SJCRH30 (cell line): ENCODE measurements at regions not wholly inside any gene's neighbourhood (a gene's known extent, or its start where the extent isn't known, plus 50 kb on each side); places are given as distances from the start of the nearest gene placed in this dataset.

Experiments
- DNase-seq, 2 experiments: peaks; one replicate each; pipeline ENCODE4 v3.0.0-alpha.2; 2015 to 2020
- H3K27ac ChIP-seq: fragments of 250-450 bp; sonication (Bioruptor Pico); 2 replicates; pipeline ENCODE4 v1.5.1; 2020; ENCODE audit warnings: mild to moderate bottlenecking, moderate library complexity
- H3K27me3 ChIP-seq: fragments of 250-450 bp; sonication (Bioruptor Pico); 2 replicates; pipeline ENCODE4 v1.5.1; 2020; ENCODE audit warnings: mild to moderate bottlenecking, moderate library complexity
- H3K36me3 ChIP-seq: fragments of 250-450 bp; sonication (Bioruptor Pico); 2 replicates; pipeline ENCODE4 v1.5.1; 2020; ENCODE audit warnings: mild to moderate bottlenecking, moderate library complexity
- H3K4me1 ChIP-seq: fragments of 250-450 bp; sonication (Bioruptor Pico); 2 replicates; pipeline ENCODE4 v1.5.1; 2020; ENCODE audit warnings: mild to moderate bottlenecking, moderate library complexity
- H3K4me3 ChIP-seq: fragments of 250-450 bp; sonication (Bioruptor Pico); 2 replicates; pipeline ENCODE4 v1.5.1; 2020; ENCODE audit warnings: mild to moderate bottlenecking, moderate library complexity
- H3K9me3 ChIP-seq: fragments of 250-450 bp; sonication (Bioruptor Pico); replicated peaks from 2 replicates; pipeline ENCODE4 v1.5.1; 2020; ENCODE audit warnings: mild to moderate bottlenecking, moderate library complexity

- Histone ChIP-seq H3K9me3 (no peaks in the 10 kb centered on the region), H3K36me3 (no peaks in the 10 kb centered on the region), H3K27ac (no peak overlapping the region), H3K4me3 (no peak overlapping the region), H3K27me3 (no peaks in the 10 kb centered on the region), H3K4me1 (no peaks in the 10 kb centered on the region)
- no peak for DNase-seq
Measured at GRCh38 chr4:180790471-180790870, 1452.7 kb upstream of the TENM3 start.

- Histone ChIP-seq H3K4me3 (no peak overlapping the region), H3K27ac (no peak overlapping the region), H3K9me3 (no peaks in the 10 kb centered on the region), H3K4me1 (no peaks in the 10 kb centered on the region), H3K27me3 (no peaks in the 10 kb centered on the region), H3K36me3 (no peaks in the 10 kb centered on the region)
- DNase-seq: no peak
Measured at GRCh38 chr4:180792541-180792940, 1450.7 kb upstream of the TENM3 start.

GRCh38 chr4:180794333-180794732, 1448.9 kb upstream of the TENM3 start:
- Histone ChIP-seq H3K27me3 (no peaks in the 10 kb centered on the region), H3K4me3 (no peak overlapping the region), H3K36me3 (no peaks in the 10 kb centered on the region), H3K27ac (no peak overlapping the region), H3K9me3 (no peaks in the 10 kb centered on the region), H3K4me1 (no peaks in the 10 kb centered on the region)
- no peak for DNase-seq

GRCh38 chr4:180798036-180798577, 1445.1 kb upstream of the TENM3 start:
- no peak for DNase-seq
- H3K27me3 ChIP-seq: no peaks in the 10 kb centered on the region
- no peaks in the 10 kb centered on the region for H3K9me3 ChIP-seq
- H3K36me3 ChIP-seq: no peaks in the 10 kb centered on the region
- no peaks in the 10 kb centered on the region for H3K4me1 ChIP-seq
- no peak overlapping the region for H3K27ac ChIP-seq
- no peak overlapping the region for H3K4me3 ChIP-seq

- DNase-seq: peak in 1 of 2 experiments; percentile 13
- H3K4me1 ChIP-seq: no peaks in the 10 kb centered on the region
Measured at GRCh38 chr4:180799798-180800197, 1443.4 kb upstream of the TENM3 start.

GRCh38 chr4:180805101-180805500, 1438.1 kb upstream of the TENM3 start:
- DNase-seq: no peak
- Histone ChIP-seq H3K27ac (no peak overlapping the region), H3K9me3 (no peaks in the 10 kb centered on the region), H3K36me3 (no peaks in the 10 kb centered on the region), H3K4me3 (no peak overlapping the region), H3K27me3 (no peaks in the 10 kb centered on the region), H3K4me1 (no peaks in the 10 kb centered on the region)

More at GRCh38 chr4:180799798-180800197, 1443.4 kb upstream of the TENM3 start:
- H3K9me3 ChIP-seq: no peaks in the 10 kb centered on the region
- H3K27ac ChIP-seq: no peak overlapping the region
- no peaks in the 10 kb centered on the region for H3K36me3 ChIP-seq
- no peak overlapping the region for H3K4me3 ChIP-seq
- H3K27me3 ChIP-seq: no peaks in the 10 kb centered on the region

GRCh38 chr4:180808862-180809261, 1434.3 kb upstream of the TENM3 start:
- Histone ChIP-seq H3K27me3 (no peaks in the 10 kb centered on the region), H3K4me1 (no peaks in the 10 kb centered on the region), H3K9me3 (no peaks in the 10 kb centered on the region), H3K27ac (no peak overlapping the region), H3K4me3 (no peak overlapping the region), H3K36me3 (no peaks in the 10 kb centered on the region)
- DNase-seq: no peak

GRCh38 chr4:180809439-180809838, 1433.8 kb upstream of the TENM3 start:
- no peak overlapping the region for H3K4me3 ChIP-seq
- DNase-seq: no peak
- no peaks in the 10 kb centered on the region for H3K9me3 ChIP-seq
- no peaks in the 10 kb centered on the region for H3K27me3 ChIP-seq
- H3K4me1 ChIP-seq: no peaks in the 10 kb centered on the region
- no peak overlapping the region for H3K27ac ChIP-seq
- no peaks in the 10 kb centered on the region for H3K36me3 ChIP-seq

GRCh38 chr4:180810581-180810980, 1432.6 kb upstream of the TENM3 start:
- DNase-seq: no peak

GRCh38 chr4:180811556-180811955, 1431.6 kb upstream of the TENM3 start:
- Histone ChIP-seq H3K27me3 (no peaks in the 10 kb centered on the region), H3K9me3 (no peaks in the 10 kb centered on the region), H3K4me1 (no peaks in the 10 kb centered on the region), H3K4me3 (no peak overlapping the region), H3K36me3 (no peaks in the 10 kb centered on the region), H3K27ac (no peak overlapping the region)
- DNase-seq: no peak

More at GRCh38 chr4:180810581-180810980, 1432.6 kb upstream of the TENM3 start:
- Histone ChIP-seq H3K36me3 (no peaks in the 10 kb centered on the region), H3K4me3 (no peak overlapping the region), H3K9me3 (no peaks in the 10 kb centered on the region), H3K27me3 (no peaks in the 10 kb centered on the region), H3K27ac (no peak overlapping the region), H3K4me1 (no peaks in the 10 kb centered on the region)

- Histone ChIP-seq H3K9me3 (no peaks in the 10 kb centered on the region), H3K36me3 (no peaks in the 10 kb centered on the region), H3K4me3 (no peak overlapping the region), H3K27me3 (no peaks in the 10 kb centered on the region), H3K27ac (no peak overlapping the region), H3K4me1 (no peaks in the 10 kb centered on the region)
- no peak for DNase-seq
Measured at GRCh38 chr4:180812783-180813182, 1430.4 kb upstream of the TENM3 start.

- DNase-seq: no peak
- H3K9me3 ChIP-seq: no peaks in the 10 kb centered on the region
- no peak overlapping the region for H3K27ac ChIP-seq
- H3K4me3 ChIP-seq: no peak overlapping the region
- H3K27me3 ChIP-seq: no peaks in the 10 kb centered on the region
- H3K36me3 ChIP-seq: no peaks in the 10 kb centered on the region
- H3K4me1 ChIP-seq: no peaks in the 10 kb centered on the region
Measured at GRCh38 chr4:180814875-180815417, 1428.3 kb upstream of the TENM3 start.

- no peaks in the 10 kb centered on the region for H3K27me3 ChIP-seq
- no peak for DNase-seq
- H3K9me3 ChIP-seq: no peaks in the 10 kb centered on the region
- H3K4me1 ChIP-seq: no peaks in the 10 kb centered on the region
- H3K36me3 ChIP-seq: no peaks in the 10 kb centered on the region
- no peak overlapping the region for H3K4me3 ChIP-seq
- H3K27ac ChIP-seq: no peak overlapping the region
Measured at GRCh38 chr4:180817529-180817928, 1425.7 kb upstream of the TENM3 start.

- no peaks in the 10 kb centered on the region for H3K4me1 ChIP-seq
- H3K4me3 ChIP-seq: no peak overlapping the region
- DNase-seq: no peak
- H3K36me3 ChIP-seq: no peaks in the 10 kb centered on the region
- H3K9me3 ChIP-seq: no peaks in the 10 kb centered on the region
- H3K27ac ChIP-seq: no peak overlapping the region
- H3K27me3 ChIP-seq: no peaks in the 10 kb centered on the region
Measured at GRCh38 chr4:180823108-180823507, 1420.1 kb upstream of the TENM3 start.

- Histone ChIP-seq H3K27me3 (no peaks in the 10 kb centered on the region), H3K9me3 (no peaks in the 10 kb centered on the region), H3K4me1 (no peaks in the 10 kb centered on the region), H3K36me3 (no peaks in the 10 kb centered on the region), H3K4me3 (no peak overlapping the region), H3K27ac (no peak overlapping the region)
- DNase-seq: peak in 1 of 2 experiments; percentile 2
Measured at GRCh38 chr4:180827232-180828009, 1415.8 kb upstream of the TENM3 start.
